ENCODE measurements at regions not wholly inside any gene's neighbourhood (a gene's known extent, or its start where the extent isn't known, plus 50 kb on each side); places are given as distances from the start of the nearest gene placed in this dataset.

DNA sequence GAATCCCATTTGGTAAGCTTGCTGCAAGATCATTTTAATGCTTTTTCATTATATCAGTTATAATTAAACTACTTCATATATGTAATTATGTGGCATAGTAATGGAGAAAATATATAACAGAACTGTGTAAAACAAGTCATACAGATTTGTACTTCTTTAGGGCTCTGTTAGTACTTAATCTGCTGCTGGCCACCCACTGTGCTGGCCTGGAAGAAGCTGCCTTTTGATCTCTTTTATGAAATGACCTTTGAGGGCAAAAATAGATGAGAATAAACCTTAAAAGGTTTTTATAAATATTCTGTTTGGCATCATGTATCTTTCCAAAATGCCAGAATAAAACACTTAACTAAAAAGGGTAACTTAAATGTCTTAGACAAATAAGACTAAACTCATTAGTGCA is 262.9 kb downstream of the ZIC1 start:
- TF ChIP-seq POLR2A (IDR thresholded peaks at IDR 0.05): no peak
- TF ChIP-seq, protein P1, sequence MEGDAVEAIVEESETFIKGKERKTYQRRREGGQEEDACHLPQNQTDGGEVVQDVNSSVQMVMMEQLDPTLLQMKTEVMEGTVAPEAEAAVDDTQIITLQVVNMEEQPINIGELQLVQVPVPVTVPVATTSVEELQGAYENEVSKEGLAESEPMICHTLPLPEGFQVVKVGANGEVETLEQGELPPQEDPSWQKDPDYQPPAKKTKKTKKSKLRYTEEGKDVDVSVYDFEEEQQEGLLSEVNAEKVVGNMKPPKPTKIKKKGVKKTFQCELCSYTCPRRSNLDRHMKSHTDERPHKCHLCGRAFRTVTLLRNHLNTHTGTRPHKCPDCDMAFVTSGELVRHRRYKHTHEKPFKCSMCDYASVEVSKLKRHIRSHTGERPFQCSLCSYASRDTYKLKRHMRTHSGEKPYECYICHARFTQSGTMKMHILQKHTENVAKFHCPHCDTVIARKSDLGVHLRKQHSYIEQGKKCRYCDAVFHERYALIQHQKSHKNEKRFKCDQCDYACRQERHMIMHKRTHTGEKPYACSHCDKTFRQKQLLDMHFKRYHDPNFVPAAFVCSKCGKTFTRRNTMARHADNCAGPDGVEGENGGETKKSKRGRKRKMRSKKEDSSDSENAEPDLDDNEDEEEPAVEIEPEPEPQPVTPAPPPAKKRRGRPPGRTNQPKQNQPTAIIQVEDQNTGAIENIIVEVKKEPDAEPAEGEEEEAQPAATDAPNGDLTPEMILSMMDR (IDR thresholded peaks at IDR 0.05): no peak
- no peak for TF ChIP-seq EP300 (IDR thresholded peaks at IDR 0.05)

Data from gastroesophageal sphincter (tissue), 3 donors.